ENCODE measurements at regions not wholly inside any gene's neighbourhood (a gene's known extent, or its start where the extent isn't known, plus 50 kb on each side); places are given as distances from the start of the nearest gene placed in this dataset.

GRCh38 chr6:94736236-94736635 is 841.1 kb upstream of the MANEA start (continued):
- TF ChIP-seq, protein P1, sequence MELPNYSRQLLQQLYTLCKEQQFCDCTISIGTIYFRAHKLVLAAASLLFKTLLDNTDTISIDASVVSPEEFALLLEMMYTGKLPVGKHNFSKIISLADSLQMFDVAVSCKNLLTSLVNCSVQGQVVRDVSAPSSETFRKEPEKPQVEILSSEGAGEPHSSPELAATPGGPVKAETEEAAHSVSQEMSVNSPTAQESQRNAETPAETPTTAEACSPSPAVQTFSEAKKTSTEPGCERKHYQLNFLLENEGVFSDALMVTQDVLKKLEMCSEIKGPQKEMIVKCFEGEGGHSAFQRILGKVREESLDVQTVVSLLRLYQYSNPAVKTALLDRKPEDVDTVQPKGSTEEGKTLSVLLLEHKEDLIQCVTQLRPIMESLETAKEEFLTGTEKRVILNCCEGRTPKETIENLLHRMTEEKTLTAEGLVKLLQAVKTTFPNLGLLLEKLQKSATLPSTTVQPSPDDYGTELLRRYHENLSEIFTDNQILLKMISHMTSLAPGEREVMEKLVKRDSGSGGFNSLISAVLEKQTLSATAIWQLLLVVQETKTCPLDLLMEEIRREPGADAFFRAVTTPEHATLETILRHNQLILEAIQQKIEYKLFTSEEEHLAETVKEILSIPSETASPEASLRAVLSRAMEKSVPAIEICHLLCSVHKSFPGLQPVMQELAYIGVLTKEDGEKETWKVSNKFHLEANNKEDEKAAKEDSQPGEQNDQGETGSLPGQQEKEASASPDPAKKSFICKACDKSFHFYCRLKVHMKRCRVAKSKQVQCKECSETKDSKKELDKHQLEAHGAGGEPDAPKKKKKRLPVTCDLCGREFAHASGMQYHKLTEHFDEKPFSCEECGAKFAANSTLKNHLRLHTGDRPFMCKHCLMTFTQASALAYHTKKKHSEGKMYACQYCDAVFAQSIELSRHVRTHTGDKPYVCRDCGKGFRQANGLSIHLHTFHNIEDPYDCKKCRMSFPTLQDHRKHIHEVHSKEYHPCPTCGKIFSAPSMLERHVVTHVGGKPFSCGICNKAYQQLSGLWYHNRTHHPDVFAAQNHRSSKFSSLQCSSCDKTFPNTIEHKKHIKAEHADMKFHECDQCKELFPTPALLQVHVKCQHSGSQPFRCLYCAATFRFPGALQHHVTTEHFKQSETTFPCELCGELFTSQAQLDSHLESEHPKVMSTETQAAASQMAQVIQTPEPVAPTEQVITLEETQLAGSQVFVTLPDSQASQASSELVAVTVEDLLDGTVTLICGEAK (IDR thresholded peaks at IDR 0.05) = no peak
- TF ChIP-seq, protein P1 (CRISPR knock-in tag; IDR thresholded peaks at IDR 0.05) = no peak
- TF ChIP-seq ZSCAN9 (CRISPR knock-in tag; IDR thresholded peaks at IDR 0.05; ENCODE audit: borderline replicate concordance) = no peak
- TF ChIP-seq SMARCE1 (IDR thresholded peaks at IDR 0.05; ENCODE audit: borderline replicate concordance) = no peak
- TF ChIP-seq REXO4 (CRISPR knock-in tag; IDR thresholded peaks at IDR 0.05; ENCODE audit: borderline replicate concordance) = no peak
- TF ChIP-seq, protein P2, sequence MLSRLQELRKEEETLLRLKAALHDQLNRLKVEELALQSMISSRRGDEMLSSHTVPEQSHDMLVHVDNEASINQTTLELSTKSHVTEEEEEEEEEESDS (CRISPR knock-in tag; IDR thresholded peaks at IDR 0.05; ENCODE audit: borderline replicate concordance) = no peak

All from HepG2 (cell line).